ENCODE measurements at regions not wholly inside any gene's neighbourhood (a gene's known extent, or its start where the extent isn't known, plus 50 kb on each side); places are given as distances from the start of the nearest gene placed in this dataset.

DNA sequence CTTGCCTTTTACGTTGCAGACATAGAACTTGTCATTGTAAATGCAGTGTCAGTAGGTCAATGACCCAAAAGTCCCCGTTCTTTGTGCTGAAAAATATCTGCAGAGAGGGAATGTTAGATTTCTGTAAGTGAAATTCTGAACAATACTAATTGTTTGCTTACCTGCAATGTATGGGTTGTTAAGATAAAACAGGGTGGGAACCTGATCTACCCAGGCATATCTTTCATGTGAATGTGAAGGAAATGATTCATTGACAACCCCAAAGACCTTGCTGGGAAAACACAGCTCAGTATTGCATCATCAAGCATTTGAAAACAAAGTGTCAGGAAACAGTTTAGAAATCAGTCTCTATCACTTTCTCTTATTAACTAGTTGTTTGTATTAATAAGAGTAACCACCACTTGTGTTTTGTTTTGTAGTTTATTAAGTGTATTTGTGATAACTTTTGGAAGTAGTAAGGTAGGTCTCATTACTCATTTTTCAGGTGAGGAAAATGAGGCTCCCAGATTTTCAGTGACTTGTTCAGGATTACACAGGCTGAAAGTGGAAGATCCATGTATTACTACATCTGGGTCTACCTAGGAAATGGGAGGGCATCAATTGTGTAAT lies 57.9 kb upstream of the SLC38A2 start:
- Histone ChIP-seq H3K18ac (ENCODE audit: low read depth in 1 of 2, low read length in 2 of 2) (no peak overlapping the region), H3K4ac (ENCODE audit: low read depth in 1 of 2, low read length in 2 of 2) (no peak overlapping the region)
- 10% methylated on average over 2 of the region's 2 CpGs for WGBS

More for the DNA sequence above, 57.9 kb upstream of the SLC38A2 start:
- H3K4me3 ChIP-seq (ENCODE audit: insufficient read depth in 1 of 2, low read depth in 1 of 2, low read length in 2 of 2) = peak overlapping the region in 1 of 2 experiments; percentile 26
- DNase-seq = peak; percentile 79
- peak overlapping the region; percentile 79 for H3K27ac ChIP-seq (ENCODE audit: low read length, poor library complexity, severe bottlenecking)
- H3K27me3 ChIP-seq (ENCODE audit: control insufficient read depth in 1 of 2, insufficient read depth in 1 of 2, low read length in 2 of 2) = no peaks in the 10 kb centered on the region
- no peak overlapping the region for H4K91ac ChIP-seq (ENCODE audit: low read length)
- H3K79me1 ChIP-seq (replicated peaks; ENCODE audit: low read length, poor library complexity, severe bottlenecking) = peaks cover 2% of the 10 kb centered on the region
- no peak overlapping the region for H2AK5ac ChIP-seq (ENCODE audit: low read length, severe bottlenecking)
- H3K36me3 ChIP-seq (ENCODE audit: control insufficient read depth in 1 of 2, insufficient read depth in 2 of 2, low read depth in 1 of 2, low read length in 2 of 2) = no peaks in the 10 kb centered on the region
- H2BK12ac ChIP-seq (ENCODE audit: low read length in 2 of 2) = no peak overlapping the region
- H3K9ac ChIP-seq (ENCODE audit: low read length) = peak overlapping the region; percentile 67
- no peak overlapping the region for H4K8ac ChIP-seq (ENCODE audit: low read length)
- no peak overlapping the region for H3K14ac ChIP-seq (ENCODE audit: low read length in 2 of 2)
- H2BK120ac ChIP-seq (ENCODE audit: low read depth, low read length) = no peak overlapping the region
- no peak overlapping the region for H2AFZ ChIP-seq (ENCODE audit: low read depth, low read length)
- H2BK5ac ChIP-seq (ENCODE audit: low read depth, low read length, poor library complexity, severe bottlenecking) = no peak overlapping the region
- H3K4me1 ChIP-seq (ENCODE audit: control insufficient read depth, insufficient read depth, low read depth, low read length) = peaks cover 2% of the 10 kb centered on the region
- no peaks in the 10 kb centered on the region for H3K9me3 ChIP-seq (ENCODE audit: control insufficient read depth, low read length)
- H3K23ac ChIP-seq (ENCODE audit: low read length in 2 of 2) = no peak overlapping the region
- no peak overlapping the region for H2BK15ac ChIP-seq (ENCODE audit: low read depth, poor library complexity, severe bottlenecking)
- H3K4me2 ChIP-seq (ENCODE audit: low read length, poor library complexity, severe bottlenecking) = no peak overlapping the region
